Astrocyte of the hippocampus (primary cell): ENCODE measurements at regions not wholly inside any gene's neighbourhood (a gene's known extent, or its start where the extent isn't known, plus 50 kb on each side); places are given as distances from the start of the nearest gene placed in this dataset.

Experiments used
- DNase-seq: peaks from one replicate; pipeline ENCODE4 v3.0.0; 2011; ENCODE audit warnings: low read depth, low spot score

DNA sequence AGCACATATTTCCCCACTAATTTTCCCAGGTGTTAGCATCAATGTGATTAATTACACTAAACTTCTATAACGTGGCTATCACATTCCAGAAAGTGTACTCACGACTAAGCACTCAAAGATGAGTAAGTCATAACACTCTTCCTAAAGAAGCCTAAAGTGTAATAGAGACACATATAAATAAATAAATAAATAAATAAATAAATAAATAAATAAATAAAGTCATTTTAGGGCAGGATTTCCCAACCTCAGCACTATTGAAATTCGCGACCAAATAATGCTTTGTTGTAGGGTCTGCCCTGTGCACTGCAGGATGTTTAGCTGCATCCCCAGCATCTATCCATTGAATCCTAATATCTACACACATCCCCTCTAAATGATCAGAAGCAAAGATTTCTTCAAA, 390.9 kb downstream of the CDH7 start:
- no peak for DNase-seq

GRCh38 chr18:66138642-66139041, 387.8 kb downstream of the CDH7 start:
- no peak for DNase-seq

DNA sequence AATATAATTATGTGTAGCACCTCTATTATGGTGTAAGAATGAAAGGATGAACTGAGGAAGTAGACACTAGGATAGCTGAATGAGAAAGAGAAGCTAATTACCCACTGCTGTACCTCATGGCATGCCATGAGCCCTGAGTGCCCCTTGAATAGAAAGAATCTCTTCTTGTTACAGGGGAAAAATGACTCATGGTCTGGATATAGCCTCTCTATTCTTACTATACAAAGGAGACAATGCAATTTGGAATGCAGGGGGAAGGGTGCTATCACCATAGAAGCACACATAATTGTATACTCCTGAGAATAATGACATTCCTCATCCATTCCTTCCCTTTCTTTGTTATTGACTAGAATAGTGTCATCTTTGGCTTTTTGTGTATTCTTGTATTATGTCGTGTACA, 385.2 kb downstream of the CDH7 start:
- DNase-seq = peak; percentile 69

- no peak for DNase-seq
These were observed 378.4 kb downstream of the CDH7 start for GRCh38 chr18:66129248-66129647.

GRCh38 chr18:66126266-66126665, 375.5 kb downstream of the CDH7 start:
- no peak for DNase-seq

- DNase-seq = no peak
These were observed 373.6 kb downstream of the CDH7 start for GRCh38 chr18:66124394-66124793.

GRCh38 chr18:66119347-66119746, 368.5 kb downstream of the CDH7 start:
- no peak for DNase-seq

- no peak for DNase-seq
These were observed 360.2 kb downstream of the CDH7 start for GRCh38 chr18:66111018-66111417.

- DNase-seq = no peak
These were observed 359.8 kb downstream of the CDH7 start for GRCh38 chr18:66110607-66111006.

DNA sequence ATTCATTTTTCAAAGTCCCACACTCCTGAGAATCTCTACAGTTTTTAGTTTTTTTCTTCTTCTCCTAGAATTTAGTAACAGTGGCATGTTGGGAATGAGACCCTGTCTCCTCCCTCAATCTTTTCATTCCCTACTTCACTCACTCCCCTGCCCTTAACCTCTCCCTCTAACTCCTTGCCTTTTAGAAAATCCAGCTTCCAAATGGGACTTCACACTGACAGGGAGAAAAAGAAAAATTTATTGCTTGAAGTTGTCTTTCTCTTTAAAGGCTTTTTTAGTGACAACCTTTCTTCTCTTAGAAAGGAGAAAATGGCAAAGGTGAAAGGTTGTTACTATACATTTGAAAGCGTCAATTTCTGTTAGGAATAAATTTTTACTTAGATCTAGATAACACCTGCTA, 359.2 kb downstream of the CDH7 start:
- no peak for DNase-seq

- no peak for DNase-seq
These were observed 356.7 kb downstream of the CDH7 start for GRCh38 chr18:66107546-66107945.

DNA sequence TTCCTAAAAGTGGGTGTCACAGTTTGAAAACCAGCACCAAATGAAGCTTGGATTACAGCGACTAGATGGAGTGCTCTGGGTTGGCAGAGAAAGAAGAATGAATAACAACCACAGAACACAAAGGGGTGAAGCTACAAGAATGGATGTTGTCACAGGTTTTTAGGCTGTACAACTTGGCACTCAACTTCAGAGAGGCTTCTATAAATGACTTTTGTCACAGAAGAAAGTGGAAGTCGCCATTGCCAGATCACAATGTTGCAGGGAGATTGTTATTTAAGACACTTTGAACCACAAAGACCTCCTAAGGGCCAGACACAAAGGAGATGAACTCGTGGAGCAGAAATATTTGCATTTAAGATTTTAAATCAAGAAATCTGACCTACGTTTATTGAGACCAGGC, 354.2 kb downstream of the CDH7 start:
- no peak for DNase-seq

DNA sequence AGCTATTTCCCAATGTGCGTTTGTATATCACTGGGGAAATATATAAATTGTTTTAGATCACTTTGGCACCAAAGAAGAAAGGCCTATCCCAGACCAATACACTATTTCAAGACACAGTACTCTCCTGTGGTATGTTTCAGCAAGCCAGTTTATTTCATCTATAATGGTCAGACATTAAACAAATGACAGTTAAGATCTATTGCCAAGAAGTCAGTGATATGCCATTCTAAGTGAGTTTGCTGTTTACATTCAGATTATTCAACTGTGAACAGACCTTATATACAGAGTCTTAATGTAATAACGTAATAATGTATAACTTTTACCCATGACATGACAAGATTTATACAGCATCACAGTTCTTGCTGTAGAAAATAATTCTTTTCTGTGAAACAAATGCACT, 352.7 kb downstream of the CDH7 start:
- DNase-seq = no peak

DNA sequence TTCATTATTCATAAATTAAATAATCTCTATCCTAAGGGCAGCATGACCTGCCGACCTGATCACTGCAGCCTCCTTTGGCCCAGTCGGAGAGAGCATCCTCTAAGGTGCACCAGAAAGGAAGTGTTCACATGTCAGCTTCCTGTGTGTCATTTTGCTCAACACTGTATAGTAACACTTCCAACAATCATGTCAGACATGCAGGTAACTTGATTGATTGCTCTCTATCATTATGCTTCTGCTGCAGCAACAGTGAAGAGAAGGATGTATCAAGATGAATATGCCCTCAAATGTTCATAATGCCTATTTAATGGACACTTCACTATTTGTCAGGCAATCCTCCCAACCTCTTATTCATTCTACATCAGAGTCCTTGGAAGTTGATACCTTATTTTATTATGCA, 332.3 kb downstream of the CDH7 start:
- no peak for DNase-seq

DNA sequence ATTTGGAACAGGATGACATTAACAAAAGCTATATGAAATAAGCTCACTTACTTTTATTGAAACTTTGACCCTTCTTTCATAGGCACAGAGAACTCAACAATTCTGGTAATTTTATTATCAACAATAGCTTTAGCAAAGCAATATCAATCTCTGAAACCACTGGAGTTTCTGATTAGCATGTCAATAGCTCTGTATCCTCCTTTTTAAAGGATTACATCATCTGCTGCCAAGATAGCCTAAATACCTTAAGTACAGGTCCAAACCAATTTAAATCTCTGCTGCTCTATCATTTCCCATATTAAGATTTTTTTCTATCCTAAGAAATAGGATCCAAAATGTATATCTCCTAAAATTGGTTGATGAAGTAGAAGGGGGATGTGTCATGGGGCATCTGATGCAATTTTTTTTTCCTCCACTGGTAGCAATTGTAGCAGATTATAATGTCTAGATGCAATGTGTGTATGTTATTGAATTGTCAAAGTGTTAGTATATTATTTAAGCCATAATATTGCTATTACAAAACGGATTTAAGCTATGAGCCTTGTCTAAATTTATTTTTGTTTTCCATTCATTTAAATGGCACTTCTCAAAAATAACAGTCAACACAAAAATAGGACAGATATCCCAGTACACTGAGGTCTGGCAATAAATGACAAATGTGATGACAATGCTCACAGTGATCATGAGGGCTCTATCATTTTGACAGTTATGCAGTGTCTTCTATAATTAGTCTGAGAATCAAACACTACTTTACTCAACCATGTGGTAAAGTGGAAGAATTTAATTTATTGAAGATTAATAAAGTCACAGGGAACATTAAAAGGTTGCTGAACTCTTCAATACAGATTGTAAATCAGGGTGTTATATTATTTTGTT, 328.4 kb downstream of the CDH7 start:
- DNase-seq = no peak

GRCh38 chr18:66077066-66077465, 326.3 kb downstream of the CDH7 start:
- DNase-seq = peak; percentile 33

- DNase-seq = no peak
These were observed 315.4 kb downstream of the CDH7 start for GRCh38 chr18:66066191-66066590.

DNA sequence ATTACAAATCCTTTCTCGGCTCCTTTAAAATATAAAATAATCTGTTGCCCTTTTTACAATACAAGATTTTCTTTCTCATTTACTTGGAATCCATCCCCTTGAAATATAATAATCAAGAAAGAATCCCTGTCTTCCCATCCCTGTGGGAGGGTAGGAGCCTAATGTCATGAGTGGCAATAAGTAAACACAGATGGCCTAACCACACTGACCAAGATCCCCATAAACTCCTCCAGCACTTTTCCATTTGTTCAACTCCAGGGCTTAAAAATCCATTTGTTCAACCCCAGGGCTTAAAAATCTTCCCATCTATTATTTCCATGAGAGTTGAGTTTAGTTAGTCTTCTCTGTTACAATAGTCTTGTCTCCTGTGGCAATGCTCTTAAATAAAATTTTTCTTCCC, 297.6 kb downstream of the CDH7 start:
- no peak for DNase-seq

DNA sequence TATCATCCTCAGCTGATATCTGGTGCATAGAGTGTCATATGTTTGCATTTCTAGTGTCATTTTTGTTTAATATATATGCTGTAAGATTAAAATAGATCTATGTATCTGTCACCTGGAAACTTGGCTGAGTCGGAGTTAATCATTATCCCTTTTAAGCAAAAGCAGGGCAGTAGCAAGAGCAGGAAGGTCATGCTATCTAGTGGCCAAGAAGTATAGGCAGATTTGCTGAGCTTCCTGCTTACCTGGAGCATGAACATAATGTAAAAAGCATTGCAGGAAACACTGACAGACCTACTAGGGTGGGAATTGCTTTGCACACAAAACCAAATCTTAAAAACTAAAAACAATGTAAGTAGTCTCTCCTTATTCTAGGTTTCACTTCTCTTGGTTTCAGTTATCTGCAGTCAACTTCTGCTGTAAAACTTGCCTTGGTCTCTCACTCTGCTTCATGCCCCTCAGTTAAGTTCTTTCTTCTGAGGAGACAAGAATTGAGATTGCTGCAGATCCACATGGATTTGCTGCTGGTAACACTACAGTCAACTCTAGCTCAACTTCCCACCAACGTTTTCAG, 295.3 kb downstream of the CDH7 start:
- no peak for DNase-seq

- DNase-seq = no peak
These were observed 292.2 kb downstream of the CDH7 start for GRCh38 chr18:66043009-66043408.

DNA sequence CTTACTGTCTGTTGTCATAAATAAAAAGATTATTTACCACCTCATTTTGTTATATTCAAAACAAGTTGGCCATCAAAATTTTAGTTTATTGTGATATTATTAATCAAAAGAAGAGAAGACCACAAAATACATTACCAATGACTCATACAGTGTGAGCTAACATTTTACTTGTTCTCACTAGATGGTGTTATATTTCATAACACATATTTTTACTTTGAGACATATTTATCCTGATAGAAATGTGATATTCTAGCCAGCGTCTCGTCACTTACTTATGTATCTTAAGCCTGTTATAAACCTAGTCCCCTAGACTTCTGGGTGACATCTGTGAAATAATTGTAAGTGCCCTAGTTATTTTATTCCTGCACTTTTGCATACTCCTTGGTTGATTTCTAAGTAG, 263.2 kb downstream of the CDH7 start:
- DNase-seq = no peak

DNA sequence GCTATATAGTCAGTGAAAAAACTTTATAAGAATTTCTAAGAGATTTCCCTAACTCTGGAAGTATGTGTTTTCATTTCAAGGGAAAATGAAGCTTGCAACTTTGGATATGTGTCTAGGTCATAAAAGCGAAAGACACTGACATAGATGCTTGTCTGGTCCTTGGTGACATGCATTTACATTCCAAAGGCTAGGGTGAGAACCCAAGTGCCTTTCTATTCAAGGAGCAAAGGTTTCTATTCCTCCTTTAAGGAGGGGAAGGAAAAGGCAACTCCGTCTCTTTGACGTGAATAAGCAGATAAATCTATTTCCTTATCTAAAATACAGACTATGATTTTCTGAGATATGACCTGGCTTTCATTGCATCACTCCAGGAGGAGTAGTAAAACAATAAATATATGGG, 261.1 kb downstream of the CDH7 start:
- DNase-seq = no peak

DNA sequence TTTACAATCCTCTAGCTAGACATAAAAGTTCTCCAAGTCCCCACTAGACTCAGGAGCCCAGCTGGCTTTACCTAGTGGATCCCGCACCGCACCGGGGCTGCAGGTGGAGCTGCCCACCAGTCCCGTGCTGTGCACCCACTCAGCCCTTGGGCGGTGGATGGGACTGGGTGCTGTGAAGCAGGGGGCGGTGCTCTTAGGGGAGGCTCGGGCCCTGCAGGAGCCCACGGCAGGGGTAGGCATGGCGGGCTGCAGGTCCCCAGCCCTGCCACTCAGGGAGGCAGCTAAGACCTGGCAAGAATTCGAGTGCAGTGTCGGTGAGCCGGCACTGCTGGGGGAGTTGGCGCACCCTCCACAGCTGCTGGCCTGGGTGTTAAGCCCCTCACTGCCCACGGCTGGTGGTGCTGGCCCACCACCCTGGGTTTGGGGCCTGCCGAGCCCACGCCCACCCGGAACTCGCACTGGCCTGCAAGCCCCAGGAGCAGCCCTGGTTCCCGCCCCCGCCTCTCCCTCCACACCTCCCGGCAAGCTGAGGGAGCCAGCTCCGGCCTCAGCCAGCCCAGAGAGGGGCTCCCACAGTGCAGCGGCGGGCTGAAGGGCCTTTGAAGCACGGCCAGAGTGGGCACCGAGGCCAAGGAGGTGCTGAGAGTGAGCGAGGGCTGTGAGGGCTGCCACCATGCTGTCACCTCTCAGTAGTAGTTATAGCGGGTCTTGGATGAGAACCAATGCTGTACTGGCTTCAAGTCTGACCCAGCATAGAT, 255.2 kb downstream of the CDH7 start:
- no peak for DNase-seq
